Thyroid gland (tissue), 4 donors: ENCODE measurements at regions not wholly inside any gene's neighbourhood (a gene's known extent, or its start where the extent isn't known, plus 50 kb on each side); places are given as distances from the start of the nearest gene placed in this dataset.

Experiments used
- CTCF ChIP-seq, 6 experiments: fragments of 200-600 bp in 3 of 6; fragments of 450-650 bp in 3 of 6; sonication (generic) in 3 of 6; IDR thresholded peaks; one replicate each; pipeline ENCODE4 v1.5.1; 2016 to 2019; ENCODE audit warnings: antibody characterized with exemption in 6 of 6, mild to moderate bottlenecking in 2 of 6, inconsistent platforms in 1 of 6, moderate library complexity in 1 of 6
- POLR2A ChIP-seq, 2 donors: fragments of 450-650 bp; IDR thresholded peaks; one replicate each; pipeline ENCODE4 v1.6.1; 2017; ENCODE audit warnings: antibody characterized with exemption in 2 of 2, mild to moderate bottlenecking in 2 of 2, moderate library complexity in 1 of 2

- TF ChIP-seq CTCF (IDR thresholded peaks at IDR 0.05) (no peak), POLR2A (IDR thresholded peaks at IDR 0.05) (no peak)
Measured at GRCh38 chr5:173497685-173498084, 118.8 kb downstream of the BOD1 start.
